GM18867 (cell line): ENCODE measurements at regions not wholly inside any gene's neighbourhood (a gene's known extent, or its start where the extent isn't known, plus 50 kb on each side); places are given as distances from the start of the nearest gene placed in this dataset.
"Not testable (repeated sequence)": the region's sequence is repeated elsewhere in the genome, so short reads cannot be mapped to it uniquely, and the experiment has no call there.

Source experiments
- ATAC-seq: cut with Tn5 transposase; IDR thresholded peaks from one replicate; pipeline ENCODE4 v1.9.1; 2021; ENCODE audit warnings: mild to moderate bottlenecking, moderate library complexity; ENCODE audit not compliant: unreplicated experiment

DNA sequence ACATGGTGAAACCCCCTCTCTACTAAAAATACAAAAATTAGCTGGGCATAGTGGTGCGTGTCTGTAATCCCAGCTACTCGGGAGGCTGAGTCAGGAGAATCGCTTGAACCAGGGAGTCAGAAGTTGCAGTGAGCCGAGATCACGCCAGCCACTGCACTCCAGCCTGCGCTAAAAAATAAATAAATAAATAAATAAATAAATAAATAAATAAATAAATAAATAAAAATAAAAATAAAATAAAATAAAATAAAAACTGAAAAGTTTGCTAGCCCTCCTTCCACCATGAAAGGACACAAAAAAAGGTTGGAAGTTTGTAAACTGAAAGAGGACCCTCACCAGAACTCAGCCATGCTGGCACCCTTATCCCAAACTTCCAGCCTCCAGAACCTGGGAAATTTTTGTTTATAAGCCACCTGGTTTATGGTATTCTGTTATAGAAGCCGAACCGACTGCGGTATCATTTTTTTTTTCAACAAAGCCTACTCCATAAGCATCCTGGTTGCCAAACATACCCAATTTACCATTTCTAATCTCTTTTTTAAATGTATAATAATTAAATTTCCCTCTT is 448.2 kb downstream of the SEMA3D start:
- no peak for ATAC-seq

DNA sequence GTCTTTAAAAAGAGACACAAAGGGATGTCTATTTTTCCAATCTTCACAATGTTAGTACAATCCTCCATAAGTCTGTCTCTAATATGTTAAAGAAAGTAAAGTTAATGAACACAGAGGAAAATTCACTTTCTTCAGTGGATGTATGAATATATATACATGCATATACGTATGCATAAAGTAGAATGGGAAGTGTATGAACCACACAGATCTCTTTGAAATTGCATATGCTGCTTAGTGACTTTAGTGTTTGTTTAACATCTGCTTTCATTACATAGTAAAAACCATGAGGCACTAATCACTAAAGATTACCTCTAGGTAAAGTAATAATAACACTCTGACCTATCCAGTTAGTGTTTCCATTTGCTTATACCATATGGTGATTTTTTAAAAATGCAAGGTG is 451.2 kb downstream of the SEMA3D start:
- ATAC-seq = no peak

DNA sequence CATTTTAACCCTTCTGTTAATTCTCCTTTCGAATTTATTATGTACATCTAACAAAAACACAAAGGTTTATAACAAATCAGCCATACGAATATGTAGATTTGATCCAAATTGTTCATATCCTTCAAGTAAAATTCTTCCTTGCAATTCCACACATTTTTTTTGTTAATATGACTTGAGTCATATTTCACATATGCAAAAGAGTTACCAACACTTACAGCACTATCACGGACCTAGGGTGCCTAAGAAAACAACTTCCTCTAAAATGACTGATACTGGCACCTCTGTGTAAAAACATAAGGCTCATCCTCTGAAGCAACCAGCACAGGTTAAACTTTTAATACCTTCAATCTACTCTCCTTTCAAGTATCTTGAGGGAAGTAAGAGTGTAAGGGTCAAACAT is 451.8 kb downstream of the SEMA3D start:
- ATAC-seq = no peak

DNA sequence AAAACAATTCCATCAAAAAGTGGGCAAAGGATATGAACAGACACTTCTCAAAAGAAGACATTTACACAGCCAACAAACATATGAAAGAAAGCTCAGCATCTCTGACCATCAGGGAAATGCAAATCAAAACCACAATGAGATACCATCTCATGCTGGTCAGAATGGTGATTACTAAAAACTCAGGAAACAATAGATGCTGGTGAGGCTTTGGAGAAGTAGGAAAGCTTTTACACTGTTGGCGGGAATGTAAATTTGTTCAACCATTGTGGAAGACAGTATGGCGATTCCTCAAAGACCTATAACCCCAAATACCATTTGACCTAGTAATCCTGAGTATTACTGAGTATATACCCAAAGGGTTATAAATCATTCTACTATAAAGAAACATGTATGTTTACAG is 452.9 kb downstream of the SEMA3D start:
- ATAC-seq = not testable (repeated sequence)

DNA sequence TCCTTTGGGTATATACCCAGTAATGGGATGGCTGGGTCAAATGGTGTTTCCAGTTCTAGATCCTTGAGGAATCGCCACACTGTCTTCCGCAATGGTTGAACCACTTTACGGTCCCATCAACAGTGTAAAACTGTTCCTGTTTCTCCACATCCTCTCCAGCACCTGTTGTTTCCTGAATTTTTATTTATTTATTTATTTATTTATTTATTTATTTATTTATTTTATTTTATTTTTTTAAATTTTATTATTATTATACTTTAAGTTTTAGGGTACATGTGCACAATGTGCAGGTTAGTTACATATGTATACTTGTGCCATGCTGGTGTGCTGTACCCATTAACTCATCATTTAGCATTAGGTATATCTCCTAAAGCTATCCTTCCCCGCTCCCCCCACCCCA is 456.0 kb downstream of the SEMA3D start:
- not testable (repeated sequence) for ATAC-seq

DNA sequence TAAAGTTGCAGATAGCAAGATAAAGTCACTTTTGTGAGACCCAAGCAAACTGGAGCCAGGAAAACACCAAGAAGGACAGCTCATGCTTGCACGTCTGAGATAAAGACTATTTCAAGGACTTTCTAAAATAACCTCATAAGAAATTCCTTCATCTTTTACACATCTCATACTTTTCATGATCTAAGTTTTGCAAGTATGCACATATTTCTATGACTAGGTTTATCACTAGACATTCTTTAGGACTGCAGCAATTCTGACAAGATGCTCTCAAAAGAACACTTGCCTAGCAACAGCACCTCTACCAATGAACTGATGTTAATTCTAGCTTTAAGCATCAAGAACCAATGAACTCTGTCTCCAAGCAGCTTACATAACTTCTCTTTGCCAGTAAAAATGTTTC is 457.6 kb downstream of the SEMA3D start:
- ATAC-seq = no peak

DNA sequence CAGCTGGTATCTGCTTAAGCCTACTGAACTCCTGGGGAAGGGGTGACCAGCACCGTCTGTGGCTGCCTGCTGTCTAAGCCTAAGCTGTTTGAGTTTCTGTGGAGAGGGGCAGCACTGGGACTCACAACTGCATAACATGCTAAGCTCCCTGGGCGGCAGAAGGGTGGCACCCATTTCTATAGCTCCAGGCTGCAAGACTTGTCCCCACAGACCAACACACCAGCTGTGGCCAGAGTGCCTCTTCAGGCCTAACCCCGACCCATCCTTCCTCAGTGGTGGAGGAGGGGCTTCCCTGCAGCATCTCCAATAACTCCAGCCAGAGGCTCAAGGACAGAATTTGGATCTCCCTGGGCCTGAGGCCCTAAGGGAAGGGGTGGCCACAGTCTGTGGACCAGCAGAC is 464.1 kb downstream of the SEMA3D start:
- no peak for ATAC-seq

DNA sequence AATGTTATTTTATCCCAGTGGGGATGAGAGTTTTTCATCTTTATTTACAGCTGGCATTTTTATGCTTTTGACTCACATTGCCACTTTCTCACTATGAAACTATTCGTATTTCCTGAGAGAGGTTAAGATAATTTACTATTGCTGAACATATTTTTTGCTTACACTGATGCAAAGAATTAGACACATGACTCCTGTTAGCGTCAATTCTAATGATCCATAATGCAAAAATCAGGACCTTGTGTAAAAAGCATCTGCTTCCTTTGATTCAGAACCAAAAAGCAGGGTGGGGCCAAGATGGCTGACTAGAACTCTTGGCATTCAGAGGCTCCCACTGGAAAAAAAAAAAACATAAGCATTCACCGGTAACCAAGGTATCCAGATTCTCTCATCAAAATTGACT is 464.8 kb downstream of the SEMA3D start:
- no peak for ATAC-seq

DNA sequence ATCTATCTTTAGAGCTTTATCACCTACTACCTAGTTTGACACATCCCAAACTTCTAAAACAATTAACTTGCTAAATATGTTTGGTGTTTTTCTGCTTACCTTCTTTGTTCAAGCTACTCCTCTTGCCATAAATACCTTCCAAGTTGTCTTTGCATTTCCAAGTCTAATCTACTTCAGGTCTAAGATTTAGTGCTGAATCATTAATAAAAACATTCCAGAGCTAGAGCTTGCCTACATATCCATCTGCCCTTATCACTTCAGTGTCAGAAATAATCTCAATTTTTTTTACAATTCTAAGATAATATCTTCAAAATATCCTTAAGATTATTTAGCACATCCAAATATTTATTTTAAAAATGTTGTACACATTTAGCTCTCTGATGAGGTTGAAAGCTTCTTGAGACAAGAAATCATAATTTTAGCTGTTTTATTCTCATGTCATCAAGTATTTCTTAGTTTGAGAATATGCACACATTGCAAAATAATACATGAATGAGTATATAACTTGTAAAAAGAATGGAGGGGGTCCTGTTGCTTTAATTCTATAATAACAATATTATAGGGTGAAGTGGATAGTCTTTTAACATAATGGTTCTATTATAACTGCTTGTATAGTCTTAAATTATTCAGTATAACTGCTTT is 466.3 kb downstream of the SEMA3D start:
- ATAC-seq = no peak

DNA sequence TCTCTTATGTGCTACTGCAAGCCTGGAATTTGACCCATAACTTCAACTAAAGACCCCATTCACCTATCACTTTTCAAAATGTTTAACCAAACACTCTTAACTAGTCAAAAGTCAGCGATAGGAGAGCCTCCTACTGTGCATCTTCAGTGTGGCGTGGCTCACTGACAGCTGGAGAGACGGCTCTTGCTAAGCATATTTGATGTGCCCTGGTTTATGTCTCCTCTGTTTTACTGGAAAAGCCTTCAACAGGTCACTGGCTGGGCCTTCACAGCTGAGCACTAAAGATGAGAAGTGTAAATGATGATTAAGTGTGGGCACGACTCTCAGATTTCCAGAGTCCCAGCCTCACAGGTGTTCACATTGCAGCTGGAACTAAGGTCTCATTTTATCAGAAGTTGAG is 472.1 kb downstream of the SEMA3D start:
- no peak for ATAC-seq

DNA sequence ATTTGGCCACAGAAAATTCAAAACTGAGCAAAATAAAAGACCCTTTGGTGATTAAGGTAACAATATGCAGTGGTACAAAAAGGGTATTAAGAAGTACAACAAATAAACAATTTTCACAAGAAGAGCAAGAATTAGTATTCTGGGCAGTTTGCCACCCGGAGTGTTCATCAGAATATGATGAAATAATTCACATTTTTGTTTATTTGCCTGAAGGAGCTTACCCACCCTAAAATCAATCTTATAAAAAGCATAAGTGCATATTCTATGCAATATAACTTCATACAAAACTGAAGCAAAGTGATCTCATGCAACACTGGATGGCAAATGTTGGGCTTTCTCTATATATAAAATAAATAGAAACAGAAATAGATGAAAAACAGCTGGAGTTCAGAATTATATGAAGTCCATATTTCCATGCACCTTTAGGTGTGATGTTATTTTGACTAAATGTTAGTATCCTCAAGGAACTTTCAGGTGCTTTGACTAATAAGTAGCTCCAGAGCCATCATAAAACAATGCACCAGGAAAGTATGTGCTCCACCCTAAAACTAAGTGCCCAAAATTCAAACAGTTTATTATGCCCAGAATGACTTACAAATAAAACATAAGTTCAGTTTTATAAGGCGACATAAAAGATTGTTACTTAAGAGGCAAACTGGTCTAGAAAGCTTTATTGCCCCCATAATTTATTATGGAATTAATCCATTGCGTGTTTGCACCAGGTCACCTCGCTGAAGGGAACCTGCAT is 474.3 kb downstream of the SEMA3D start:
- ATAC-seq = no peak

DNA sequence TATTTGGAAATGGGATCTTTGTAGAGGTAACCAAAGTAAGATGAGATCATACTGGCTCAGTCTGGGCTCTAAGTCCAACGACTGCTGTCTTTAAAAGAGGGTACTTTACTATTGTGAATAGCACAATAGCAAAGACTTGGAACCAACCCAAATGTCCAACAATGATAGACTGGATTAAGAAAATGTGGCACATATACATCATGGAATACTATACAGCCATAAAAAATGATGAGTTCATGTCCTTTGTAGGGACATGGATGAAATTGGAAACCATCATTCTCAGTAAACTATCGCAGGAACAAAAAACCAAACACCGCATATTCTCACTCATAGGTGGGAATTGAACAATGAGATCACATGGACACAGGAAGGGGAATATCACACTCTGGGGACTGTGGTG is 476.3 kb downstream of the SEMA3D start:
- not testable (repeated sequence) for ATAC-seq

DNA sequence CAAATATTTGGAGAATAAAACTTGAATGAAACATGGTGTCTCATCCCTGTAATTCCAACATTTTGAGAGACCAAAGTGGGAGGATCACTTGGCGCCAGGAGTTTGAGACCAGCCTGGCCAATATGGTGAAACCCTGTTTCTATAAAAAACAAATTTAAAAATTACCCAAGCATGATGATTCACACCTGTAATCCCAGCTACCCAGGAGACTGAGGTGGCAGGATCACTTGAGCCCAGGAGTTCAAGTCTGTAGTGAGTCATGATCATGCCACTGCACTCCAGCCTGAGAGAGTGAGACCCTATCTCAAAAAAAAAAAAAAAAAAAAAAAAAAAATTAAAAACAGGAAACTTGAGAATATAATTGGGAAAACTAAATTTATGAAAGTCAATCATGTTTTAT is 481.1 kb downstream of the SEMA3D start:
- no peak for ATAC-seq

DNA sequence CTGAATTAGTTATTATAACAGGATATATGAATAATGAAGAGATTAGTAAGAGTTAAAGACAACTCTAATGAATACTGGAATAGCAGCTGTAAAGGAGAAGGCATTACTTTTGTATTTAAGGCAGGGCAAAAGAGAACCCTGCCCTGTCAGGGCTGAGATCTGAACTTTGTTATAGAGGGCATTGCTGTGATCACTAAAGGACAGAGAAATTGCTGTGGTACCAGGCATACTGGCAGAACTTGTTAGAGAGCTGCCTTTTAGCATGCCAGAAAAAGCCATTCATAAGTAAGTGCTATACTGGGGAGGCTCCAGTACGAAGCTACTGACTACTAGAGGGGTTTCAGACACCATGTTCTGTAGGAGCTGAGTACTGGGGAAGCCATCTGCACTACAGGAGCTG is 481.8 kb downstream of the SEMA3D start:
- no peak for ATAC-seq

DNA sequence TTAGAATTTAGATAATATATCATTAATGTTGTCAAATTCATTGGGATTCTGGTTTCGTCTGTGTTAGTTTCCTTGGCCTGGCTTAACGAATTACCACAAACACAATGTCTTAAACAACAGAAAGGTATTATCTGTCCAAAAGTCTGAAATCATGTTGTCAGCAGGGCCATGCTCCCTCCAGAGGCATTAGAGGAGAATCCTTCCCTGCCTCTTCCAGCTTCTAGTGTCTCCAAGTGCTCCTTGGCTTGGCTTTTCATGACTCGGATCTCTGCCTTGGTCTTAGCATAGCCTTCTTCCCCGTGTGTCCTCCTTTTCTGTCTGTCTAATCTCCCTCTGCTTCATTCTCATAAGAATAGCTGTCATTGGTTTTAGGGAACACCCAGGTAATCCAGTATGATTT is 482.5 kb downstream of the SEMA3D start:
- no peak for ATAC-seq

DNA sequence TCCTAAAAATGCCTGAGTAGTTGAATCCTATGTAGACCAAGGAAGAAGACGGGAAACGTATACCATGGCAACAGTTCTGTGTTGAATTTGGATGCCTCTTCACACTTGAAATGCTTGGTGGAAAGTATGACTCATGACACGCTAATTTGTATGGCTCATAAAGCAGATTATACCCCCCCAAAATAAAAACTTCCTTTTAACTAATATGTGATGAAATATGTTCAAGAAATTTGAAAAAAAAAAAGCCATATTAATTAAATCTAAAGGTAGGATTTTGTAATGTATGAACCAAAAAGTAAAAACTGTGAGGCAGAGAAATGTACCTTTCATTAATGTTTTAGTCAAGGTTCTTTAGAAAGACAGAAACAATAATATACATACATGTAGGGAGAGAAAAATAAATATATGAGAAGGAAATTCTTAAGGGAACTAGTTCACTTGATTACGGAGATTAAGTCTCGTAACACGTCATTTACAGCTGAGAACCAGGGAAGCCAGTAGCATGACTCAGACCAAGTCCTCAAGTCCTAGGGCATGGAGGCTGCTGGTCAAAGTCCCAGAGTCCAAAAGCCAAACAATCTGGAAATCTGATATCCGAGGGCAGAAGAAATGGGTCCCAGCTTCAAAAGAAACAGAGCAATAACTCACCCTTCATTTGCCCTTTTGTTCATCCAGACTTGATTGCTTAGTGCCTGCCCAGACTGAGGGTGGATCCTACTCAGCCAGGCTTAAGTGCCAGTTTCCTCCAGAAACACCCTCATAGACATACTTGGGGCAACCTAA is 485.1 kb downstream of the SEMA3D start:
- no peak for ATAC-seq

DNA sequence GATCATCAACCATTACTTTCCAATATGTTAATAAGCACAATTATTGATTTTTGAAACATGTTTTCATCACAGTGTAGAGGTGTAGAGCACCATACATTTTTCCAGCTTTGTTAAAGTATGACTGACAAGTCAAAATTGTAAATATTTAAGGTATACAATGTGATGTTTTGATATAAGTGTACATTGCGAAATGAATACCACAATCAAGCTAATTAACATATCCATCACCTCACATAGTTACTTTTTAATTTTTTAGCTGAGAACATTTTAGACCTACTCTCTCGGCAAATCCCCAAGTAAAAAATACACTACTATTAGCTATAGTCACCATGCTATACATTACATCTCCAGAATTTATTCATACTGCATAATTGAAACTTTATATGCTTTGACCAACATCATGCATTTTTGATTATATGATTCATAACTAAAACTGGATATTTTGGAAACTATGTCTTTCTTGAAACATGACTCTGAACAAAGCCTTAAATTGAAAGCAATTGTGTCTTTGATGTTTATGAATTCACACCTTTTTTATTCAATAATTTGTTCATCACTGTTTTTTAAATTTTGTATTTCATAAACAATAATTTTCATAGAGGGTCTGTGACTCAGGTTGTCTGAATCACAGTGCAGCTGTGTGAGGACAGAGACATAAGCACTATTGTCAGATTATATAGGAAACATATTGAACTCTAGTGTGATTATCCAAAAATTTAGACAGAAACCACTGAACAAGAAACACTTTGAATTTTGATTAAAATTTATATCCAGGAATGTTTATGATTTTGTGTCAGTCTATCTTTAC is 486.1 kb downstream of the SEMA3D start:
- ATAC-seq = no peak

DNA sequence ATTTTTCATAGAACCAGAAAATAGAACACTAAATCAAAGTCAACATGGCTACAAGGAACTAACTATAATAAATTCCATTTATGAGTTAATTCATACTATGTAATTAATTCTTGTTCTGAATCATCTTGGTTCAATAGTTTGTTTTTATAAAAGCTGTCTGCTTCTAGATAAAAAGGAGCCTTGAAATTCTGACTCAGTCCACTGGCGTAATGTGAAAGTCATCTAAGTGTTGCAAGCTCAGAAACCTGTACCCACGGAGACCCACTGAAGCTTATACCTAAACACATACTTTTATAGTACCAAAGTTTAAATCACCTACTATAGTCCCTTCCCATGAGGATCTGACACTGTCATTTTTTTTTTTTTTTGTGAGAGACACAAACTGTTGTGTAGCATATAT is 489.4 kb downstream of the SEMA3D start:
- ATAC-seq = no peak

DNA sequence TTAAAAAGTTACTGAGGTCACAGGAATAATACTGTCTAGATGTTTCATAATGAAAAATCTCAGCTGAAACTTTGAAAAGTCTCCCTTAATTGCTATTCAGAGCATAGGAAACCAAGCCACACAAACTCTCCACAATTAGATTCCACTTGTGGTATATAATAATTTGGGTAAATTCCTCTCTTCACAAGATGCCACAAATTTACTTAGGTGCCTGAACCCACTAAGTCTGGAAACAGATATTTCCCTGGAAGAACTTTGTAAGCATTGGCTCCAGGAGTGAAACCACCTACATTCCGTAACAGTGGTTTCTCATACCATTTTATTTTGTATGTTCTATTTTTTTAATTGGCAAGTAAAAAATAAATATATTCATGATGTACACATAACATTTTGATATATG is 493.4 kb downstream of the SEMA3D start:
- ATAC-seq = no peak

DNA sequence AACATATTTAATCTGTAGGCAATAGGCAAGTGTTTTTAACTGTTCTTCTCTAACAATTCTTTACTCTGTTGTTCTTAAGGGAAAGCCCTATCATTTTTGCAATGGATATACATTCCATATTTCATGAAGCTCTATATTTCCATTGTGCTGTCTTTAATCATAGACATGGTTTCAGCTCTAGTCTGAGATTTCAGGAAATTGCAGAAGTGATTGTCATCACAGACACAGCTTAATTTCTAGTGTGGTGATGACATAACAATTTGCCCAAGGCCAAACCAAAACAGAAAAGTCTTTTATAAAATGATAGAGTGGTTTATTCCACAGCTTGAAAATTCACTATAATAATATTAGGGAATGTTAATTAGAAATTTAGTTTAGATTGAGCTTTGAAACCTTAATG is 494.1 kb upstream of the SEMA3A start:
- no peak for ATAC-seq

DNA sequence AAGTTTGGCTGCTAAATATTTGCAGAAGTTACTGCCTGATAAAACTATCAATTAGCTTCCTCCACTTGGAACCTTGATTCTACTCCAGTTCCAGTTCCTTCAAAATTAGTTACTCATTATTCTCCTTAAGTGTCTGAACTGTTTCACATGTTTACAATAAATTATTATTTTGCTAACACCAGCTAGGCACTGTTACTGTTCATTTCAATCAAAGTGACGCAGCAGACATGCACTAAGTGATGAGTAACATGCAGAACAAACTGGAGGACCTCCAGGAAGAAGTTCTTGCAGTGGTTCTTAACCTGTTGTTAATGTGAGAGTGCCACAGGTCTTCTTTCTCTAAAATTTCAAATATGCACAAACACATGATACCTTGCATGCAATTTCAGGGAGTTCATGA is 491.8 kb upstream of the SEMA3A start:
- ATAC-seq = no peak
